Kidney (tissue), 13 donors: ENCODE measurements at regions not wholly inside any gene's neighbourhood (a gene's known extent, or its start where the extent isn't known, plus 50 kb on each side); places are given as distances from the start of the nearest gene placed in this dataset.

Experiments
- DNase-seq, 5 donors: peaks; one replicate each; pipeline ENCODE4 v3.0.0-alpha.2; 2013 to 2020
- FAIRE-seq: peaks from 2 replicates; lab custom pipeline; 2012; peaks lifted over from hg19 to GRCh38; lab: Jason Lieb, UNC
- H3K27ac ChIP-seq, 2 donors: one replicate each; pipeline ENCODE4 v1.7.0; 2013; ENCODE audit warnings: low read depth in 2 of 2, low read length in 2 of 2, inconsistent platforms in 1 of 2
- H3K27me3 ChIP-seq: one replicate; pipeline ENCODE4 v1.7.1; 2013; ENCODE audit warnings: low read length, inconsistent platforms; ENCODE audit not compliant: control insufficient read depth, insufficient read depth
- H3K36me3 ChIP-seq, 3 donors: one replicate each; pipeline versions ENCODE4 v1.7.0 to v1.7.1; 2013; ENCODE audit warnings: low read length in 3 of 3, control low read depth in 1 of 3, inconsistent platforms in 1 of 3; ENCODE audit not compliant: insufficient read depth in 3 of 3, control insufficient read depth in 2 of 3
- H3K4me1 ChIP-seq, 3 donors: one replicate each; pipeline versions ENCODE4 v1.7.0 to v1.7.1; 2013; ENCODE audit warnings: low read length in 3 of 3, inconsistent platforms in 1 of 3, low read depth in 1 of 3; ENCODE audit not compliant: control insufficient read depth in 2 of 3, insufficient read depth in 2 of 3
- H3K4me3 ChIP-seq, 3 donors: one replicate each; pipeline versions ENCODE4 v1.7.0 to v1.8.1; 2013; ENCODE audit warnings: low read length in 3 of 3, control low read depth in 1 of 3, inconsistent platforms in 1 of 3
- H3K9ac ChIP-seq, 3 donors: one replicate each; pipeline versions ENCODE4 v1.7.0 to v1.7.1; 2013; ENCODE audit warnings: low read length in 3 of 3, control low read depth in 1 of 3, inconsistent platforms in 1 of 3
- H3K9me3 ChIP-seq, 3 donors: one replicate each; pipeline versions ENCODE4 v1.7.0 to v1.7.1; 2013; ENCODE audit warnings: low read length in 3 of 3, control low read depth in 1 of 3, inconsistent platforms in 1 of 3; ENCODE audit not compliant: control insufficient read depth in 2 of 3, insufficient read depth in 1 of 3
- intact Hi-C: fragments of 100-400 bp; cut with DNase I; formaldehyde crosslinking; loops from one replicate; pipeline ENCODE4 v1.11.1; 2022
- TF ChIP-seq, protein P1 (sequence below): IDR thresholded peaks from 3 replicates; pipeline ENCODE4 v1.5.1; 2012; ENCODE audit warnings: mild to moderate bottlenecking, moderate library complexity, borderline replicate concordance; ENCODE audit not compliant: insufficient read depth; ENCODE audit errors: extremely low read depth
- donor health status: control.
- donor health status: control.
- donor health status: control.
- donor health status: control.
- donor health status: control.
- donor health status: DM: yes; HTN: yes; CAD: no.
- donor health status: Normal renal cell carcinoma (clear cell type).

- no peaks in the 10 kb centered on the region for H3K9me3 ChIP-seq
- intact Hi-C loops: no loop called here
- no peak overlapping the region for H3K4me3 ChIP-seq
- no peak overlapping the region for H3K27ac ChIP-seq
- H3K4me1 ChIP-seq: peaks cover 0 to 4% (median 3%) of the 10 kb centered on the region in 3 donors
- FAIRE-seq (no peak), DNase-seq (peak in 4 of 5 donors; percentile 76 to 87 (median 84))
- no peaks in the 10 kb centered on the region for H3K27me3 ChIP-seq
- no peak overlapping the region for H3K9ac ChIP-seq
- H3K36me3 ChIP-seq: no peaks in the 10 kb centered on the region
- TF ChIP-seq, protein P1, sequence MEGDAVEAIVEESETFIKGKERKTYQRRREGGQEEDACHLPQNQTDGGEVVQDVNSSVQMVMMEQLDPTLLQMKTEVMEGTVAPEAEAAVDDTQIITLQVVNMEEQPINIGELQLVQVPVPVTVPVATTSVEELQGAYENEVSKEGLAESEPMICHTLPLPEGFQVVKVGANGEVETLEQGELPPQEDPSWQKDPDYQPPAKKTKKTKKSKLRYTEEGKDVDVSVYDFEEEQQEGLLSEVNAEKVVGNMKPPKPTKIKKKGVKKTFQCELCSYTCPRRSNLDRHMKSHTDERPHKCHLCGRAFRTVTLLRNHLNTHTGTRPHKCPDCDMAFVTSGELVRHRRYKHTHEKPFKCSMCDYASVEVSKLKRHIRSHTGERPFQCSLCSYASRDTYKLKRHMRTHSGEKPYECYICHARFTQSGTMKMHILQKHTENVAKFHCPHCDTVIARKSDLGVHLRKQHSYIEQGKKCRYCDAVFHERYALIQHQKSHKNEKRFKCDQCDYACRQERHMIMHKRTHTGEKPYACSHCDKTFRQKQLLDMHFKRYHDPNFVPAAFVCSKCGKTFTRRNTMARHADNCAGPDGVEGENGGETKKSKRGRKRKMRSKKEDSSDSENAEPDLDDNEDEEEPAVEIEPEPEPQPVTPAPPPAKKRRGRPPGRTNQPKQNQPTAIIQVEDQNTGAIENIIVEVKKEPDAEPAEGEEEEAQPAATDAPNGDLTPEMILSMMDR: peak; percentile 82
Measured at GRCh38 chr16:85275533-85276249, 163.4 kb upstream of the CIBAR2 start.

DNA sequence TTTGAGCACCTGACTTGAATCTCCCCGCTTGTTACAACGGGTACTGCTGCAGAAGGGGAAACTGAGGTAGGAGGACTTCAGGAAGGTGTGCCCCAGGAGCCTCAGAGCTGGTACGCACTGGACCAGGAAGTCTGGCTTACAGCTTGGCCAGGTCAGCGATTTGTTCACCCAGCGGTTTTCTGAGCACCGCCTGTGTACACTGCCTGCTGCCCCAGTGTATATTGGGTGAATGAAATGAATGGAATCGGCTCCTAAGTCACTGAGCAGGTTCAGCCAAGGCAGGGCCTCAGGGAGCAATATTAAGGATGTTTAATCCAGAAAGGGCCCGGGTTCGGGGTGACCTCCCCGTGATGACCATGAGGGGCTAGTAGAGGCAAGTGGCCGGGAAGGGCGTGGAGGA lies 164.0 kb upstream of the CIBAR2 start:
- DNase-seq (no peak), FAIRE-seq (no peak)
- intact Hi-C loops: no loop called here
- TF ChIP-seq, protein P1: no peak
- Histone ChIP-seq H3K4me1 (peaks cover 0 to 4% (median 3%) of the 10 kb centered on the region in 3 donors), H3K27ac (no peak overlapping the region), H3K9me3 (no peaks in the 10 kb centered on the region), H3K27me3 (no peaks in the 10 kb centered on the region), H3K4me3 (no peak overlapping the region), H3K9ac (no peak overlapping the region), H3K36me3 (no peaks in the 10 kb centered on the region)

- intact Hi-C loops: no loop called here
- H3K27ac ChIP-seq: no peak overlapping the region
- no peak overlapping the region for H3K4me3 ChIP-seq
- H3K4me1 ChIP-seq: peaks cover 0 to 4% (median 3%) of the 10 kb centered on the region in 3 donors
- H3K9ac ChIP-seq: no peak overlapping the region
- TF ChIP-seq, protein P1: no peak
- no peaks in the 10 kb centered on the region for H3K27me3 ChIP-seq
- FAIRE-seq: no peak
- no peaks in the 10 kb centered on the region for H3K36me3 ChIP-seq
- H3K9me3 ChIP-seq: no peaks in the 10 kb centered on the region
- DNase-seq: peak in 1 of 5 donors; percentile 30
Measured at GRCh38 chr16:85276721-85277120, 164.4 kb upstream of the CIBAR2 start.

GRCh38 chr16:85278839-85279238 lies 166.6 kb upstream of the CIBAR2 start:
- no peaks in the 10 kb centered on the region for H3K36me3 ChIP-seq
- no peaks in the 10 kb centered on the region for H3K27me3 ChIP-seq
- no peak overlapping the region for H3K4me3 ChIP-seq
- no peak overlapping the region for H3K27ac ChIP-seq
- intact Hi-C loops: no loop called here
- H3K4me1 ChIP-seq: peaks cover 0 to 4% (median 3%) of the 10 kb centered on the region in 3 donors
- FAIRE-seq: no peak
- no peak overlapping the region for H3K9ac ChIP-seq
- TF ChIP-seq, protein P1: no peak
- DNase-seq: no peak
- H3K9me3 ChIP-seq: no peaks in the 10 kb centered on the region
